ENCODE measurements at regions not wholly inside any gene's neighbourhood (a gene's known extent, or its start where the extent isn't known, plus 50 kb on each side); places are given as distances from the start of the nearest gene placed in this dataset.
"Not testable (repeated sequence)": the region's sequence is repeated elsewhere in the genome, so short reads cannot be mapped to it uniquely, and the experiment has no call there.

- intact Hi-C loops (cut with micrococcal nuclease) (loop anchor here (5.0 kb wide), 1 partner anchor 410 kb away; the partner anchor contains the start of gene PHLDA1), in situ Hi-C loops (cut with MboI) (no loop called here)
- H3K79me2 ChIP-seq (ENCODE audit: control insufficient read depth, insufficient read depth, low read length) = no peaks in the 10 kb centered on the region
- H3K9me3 ChIP-seq (replicated peaks; ENCODE audit: control insufficient read depth, insufficient read depth, low read depth, low read length) = no peaks in the 10 kb centered on the region
- no peaks in the 10 kb centered on the region for H4K20me1 ChIP-seq (replicated peaks; ENCODE audit: control insufficient read depth, insufficient read depth, low read length)
- H3K4me3 ChIP-seq = no peak overlapping the region
- DNase-seq (ENCODE audit: extremely low read depth in 1 of 4, low spot score in 3 of 4) (peak in 1 of 4 experiments; percentile 23), ATAC-seq (0 out of 3 replicates have a peak, but pooled peaks have one; percentile 29), FAIRE-seq (peak; percentile 70)
- no peaks in the 10 kb centered on the region for H3K36me3 ChIP-seq (ENCODE audit: control insufficient read depth, insufficient read depth, low read length)
- CTCF ChIA-PET (ENCODE audit: low intra/inter-chr PET ratio) = no interaction called here
- H3K27me3 ChIP-seq (ENCODE audit: control insufficient read depth in 2 of 2, insufficient read depth in 2 of 2, low read length in 2 of 2) = no peaks in the 10 kb centered on the region
- H3K4me1 ChIP-seq (replicated peaks in 1 of 2; ENCODE audit: control insufficient read depth in 2 of 2, insufficient read depth in 2 of 2, low read length in 2 of 2) = no peaks in the 10 kb centered on the region
- no peak overlapping the region for H3K4me2 ChIP-seq (ENCODE audit: insufficient read depth, low read length)
- no peak overlapping the region for H3K9ac ChIP-seq (ENCODE audit: insufficient read depth in 1 of 2, low read depth in 2 of 2, low read length in 2 of 2)
- peak overlapping the region; percentile 56 for H2AFZ ChIP-seq (ENCODE audit: low read depth, low read length)
- peak; percentile 24; the same call in 1 of the 2 replicates for TF ChIP-seq ARID1B (IDR thresholded peaks at IDR 0.05)
- TF ChIP-seq GATA2 (CRISPR knock-in tag; IDR thresholded peaks at IDR 0.05) = peak; percentile 85
- no peak for TF ChIP-seq CSDE1 (IDR thresholded peaks at IDR 0.05)
- peak; percentile 51 for TF ChIP-seq L3MBTL2 (IDR thresholded peaks at IDR 0.05)
- WGBS (ENCODE audit: insufficient coverage, low coverage, missing lambda C conversion rate) = 9% methylated on average over 1 of the region's 1 CpG
- POLR2A ChIA-PET = no interaction called here
- H3K9me1 ChIP-seq (ENCODE audit: control insufficient read depth, insufficient read depth, low read length) = no peaks in the 10 kb centered on the region
- H3K27ac ChIP-seq (ENCODE audit: extremely low read depth, low read depth, low read length) = no peak overlapping the region
- no TSS peak for BruUV-seq (replicated peaks)
Observed at GRCh38 chr12:75622492-75622891, 111.1 kb upstream of the KRR1 start.

- in situ Hi-C loops (cut with MboI); BruUV-seq (replicated peaks); H3K9me3 ChIP-seq (replicated peaks; ENCODE audit: control insufficient read depth, insufficient read depth, low read depth, low read length); H4K20me1 ChIP-seq (replicated peaks; ENCODE audit: control insufficient read depth, insufficient read depth, low read length); H2AFZ ChIP-seq (ENCODE audit: low read depth, low read length); H3K27ac ChIP-seq (ENCODE audit: extremely low read depth, low read depth, low read length); ATAC-seq; H3K9me1 ChIP-seq (ENCODE audit: control insufficient read depth, insufficient read depth, low read length); CTCF ChIA-PET (ENCODE audit: low intra/inter-chr PET ratio); H3K4me1 ChIP-seq (replicated peaks in 1 of 2; ENCODE audit: control insufficient read depth in 2 of 2, insufficient read depth in 2 of 2, low read length in 2 of 2); intact Hi-C loops (cut with micrococcal nuclease); H3K9ac ChIP-seq (ENCODE audit: insufficient read depth in 1 of 2, low read depth in 2 of 2, low read length in 2 of 2); H3K79me2 ChIP-seq (ENCODE audit: control insufficient read depth, insufficient read depth, low read length); FAIRE-seq; POLR2A ChIA-PET; H3K4me2 ChIP-seq (ENCODE audit: insufficient read depth, low read length); DNase-seq (ENCODE audit: extremely low read depth in 1 of 4, low spot score in 3 of 4); H3K4me3 ChIP-seq; H3K36me3 ChIP-seq (ENCODE audit: control insufficient read depth, insufficient read depth, low read length); H3K27me3 ChIP-seq (ENCODE audit: control insufficient read depth in 2 of 2, insufficient read depth in 2 of 2, low read length in 2 of 2): not testable (repeated sequence)
- 5% methylated on average over 4 of the region's 4 CpGs for WGBS (ENCODE audit: insufficient coverage, low coverage, missing lambda C conversion rate)
Observed at GRCh38 chr12:75614396-75614795, 103.0 kb upstream of the KRR1 start.
